A673 (cell line): ENCODE measurements at regions not wholly inside any gene's neighbourhood (a gene's known extent, or its start where the extent isn't known, plus 50 kb on each side); places are given as distances from the start of the nearest gene placed in this dataset.

Experiments
- BruUV-seq: library from RNA; stranded (reverse); fragments of 400-500 nt; replicated peaks from 2 replicates; lab custom pipeline; 2021; lab: Mats Ljungman, UMichigan
- CTCF ChIA-PET: fragments of 300-600 bp; sonication (Branson Sonifier 250); formaldehyde crosslinking; loops from one replicate; lab custom pipeline; 2022; ENCODE audit warnings: antibody characterized with exemption; lab: Charles Lee
- POLR2A ChIA-PET: fragments of 300-600 bp; sonication (Branson Sonifier 250); formaldehyde crosslinking; loops from one replicate; lab custom pipeline; 2022; ENCODE audit warnings: antibody characterized with exemption; ENCODE audit not compliant: low non-redundant PET; lab: Charles Lee
- DNase-seq: peaks from one replicate; pipeline ENCODE4 v3.0.0-alpha.2; 2015; ENCODE audit warnings: low spot score
- H3K27ac ChIP-seq: fragments of 200-600 bp; sonication (generic); 2 replicates; pipeline ENCODE4 v1.5.1; 2016; ENCODE audit warnings: mixed run types, low read depth, mild to moderate bottlenecking, mixed read lengths, antibody characterized with exemption, low read length; ENCODE audit not compliant: poor library complexity, severe bottlenecking
- H3K27me3 ChIP-seq: fragments of 200-600 bp; sonication (generic); replicated peaks from 2 replicates; pipeline ENCODE4 v1.6.1; 2017; ENCODE audit warnings: mixed run types, low read depth, mild to moderate bottlenecking, mixed read lengths, antibody characterized with exemption, low read length; ENCODE audit not compliant: insufficient read depth, poor library complexity
- H3K36me3 ChIP-seq: fragments of 200-600 bp; sonication (generic); 2 replicates; pipeline ENCODE4 v1.6.1; 2016; ENCODE audit warnings: mixed run types, mild to moderate bottlenecking, mixed read lengths, antibody characterized with exemption, low read length; ENCODE audit not compliant: insufficient read depth, poor library complexity, severe bottlenecking
- H3K4me1 ChIP-seq: fragments of 200-600 bp; sonication (generic); 2 replicates; pipeline ENCODE4 v1.6.1; 2017; ENCODE audit warnings: mixed run types, mild to moderate bottlenecking, mixed read lengths, antibody characterized with exemption, low read length; ENCODE audit not compliant: insufficient read depth, poor library complexity, severe bottlenecking
- H3K4me3 ChIP-seq: fragments of 200-600 bp; sonication (generic); 2 replicates; pipeline ENCODE4 v1.5.1; 2016; ENCODE audit warnings: low read depth, mixed run types, mild to moderate bottlenecking, mixed read lengths, low read length; ENCODE audit not compliant: poor library complexity, severe bottlenecking
- H3K9me3 ChIP-seq: fragments of 200-600 bp; sonication (generic); 2 replicates; pipeline ENCODE4 v1.6.1; 2016; ENCODE audit warnings: mixed run types, low read depth, mild to moderate bottlenecking, mixed read lengths, antibody characterized with exemption, low read length; ENCODE audit not compliant: poor library complexity, severe bottlenecking
- CTCF ChIP-seq: fragments of 300-800, 200-600 bp; sonication (generic); conservative IDR thresholded peaks from 2 replicates; pipeline ENCODE4 v1.5.1; 2017; ENCODE audit warnings: low read depth, mild to moderate bottlenecking, antibody characterized with exemption, low read length, moderate library complexity, mixed read lengths
- EZH2 ChIP-seq: fragments of 200-600 bp; sonication (generic); IDR thresholded peaks from 2 replicates; pipeline ENCODE4 v1.6.1; 2017; ENCODE audit warnings: borderline replicate concordance, low read depth, mild to moderate bottlenecking, mixed read lengths, antibody characterized with exemption, low read length; ENCODE audit not compliant: poor library complexity, severe bottlenecking
- intact Hi-C: fragments of 100-400 bp; cut with micrococcal nuclease; formaldehyde crosslinking; loops from one replicate; pipeline ENCODE4 v1.10.0; 2022; ENCODE audit not compliant: unreplicated experiment

- no TSS peak for BruUV-seq
- Histone ChIP-seq H3K27ac (no peak overlapping the region), H3K4me3 (no peak overlapping the region), H3K9me3 (no peaks in the 10 kb centered on the region), H3K4me1 (no peaks in the 10 kb centered on the region), H3K36me3 (no peaks in the 10 kb centered on the region), H3K27me3 (no peaks in the 10 kb centered on the region)
- DNase-seq, result no peak
- intact Hi-C loops, result no loop called here
- TF ChIP-seq CTCF, result no peak
- TF ChIP-seq EZH2, result no peak
- POLR2A ChIA-PET, result no interaction called here
- CTCF ChIA-PET, result no interaction called here
Measured at GRCh38 chr7:41108821-41109220, 594.1 kb downstream of the INHBA start.

GRCh38 chr7:41107938-41108448, 594.9 kb downstream of the INHBA start:
- TF ChIP-seq CTCF (no peak), EZH2 (no peak)
- intact Hi-C loops, result no loop called here
- CTCF ChIA-PET, result no interaction called here
- Histone ChIP-seq H3K9me3 (no peaks in the 10 kb centered on the region), H3K4me1 (no peaks in the 10 kb centered on the region), H3K4me3 (no peak overlapping the region), H3K27me3 (no peaks in the 10 kb centered on the region), H3K36me3 (no peaks in the 10 kb centered on the region), H3K27ac (no peak overlapping the region)
- POLR2A ChIA-PET, result no interaction called here
- DNase-seq, result no peak
- BruUV-seq, result no TSS peak

DNA sequence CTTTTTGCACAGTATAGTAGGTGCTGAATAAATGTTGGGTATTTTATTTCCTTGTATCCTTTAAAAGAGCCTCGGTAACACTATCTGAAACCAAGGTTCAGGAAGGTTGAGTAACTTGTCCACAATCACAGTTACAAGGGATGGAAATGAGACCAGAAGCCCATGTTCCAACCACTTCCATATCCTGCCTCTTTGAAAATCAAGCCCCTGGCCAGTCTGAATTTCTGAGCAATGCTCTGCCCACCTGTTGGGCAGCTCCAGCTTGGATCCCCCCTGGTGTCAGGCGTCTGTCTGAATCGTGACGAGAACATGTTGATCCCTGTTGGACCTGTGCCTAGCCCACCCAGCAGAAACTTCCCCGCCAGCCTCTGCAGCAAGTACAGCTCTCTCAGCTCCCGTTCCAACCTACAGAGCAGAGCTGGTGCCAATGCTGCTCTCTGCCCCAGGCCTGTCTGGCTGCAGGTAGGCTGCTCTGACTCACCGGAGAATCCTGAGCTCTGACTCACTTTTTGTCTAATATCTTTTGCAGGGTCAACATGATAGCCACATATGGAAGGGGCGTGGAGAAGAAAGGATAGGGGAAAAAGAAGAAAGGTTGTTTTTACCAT, 595.5 kb downstream of the INHBA start:
- intact Hi-C loops, result no loop called here
- no TSS peak for BruUV-seq
- DNase-seq, result no peak
- H3K4me1 ChIP-seq, result no peaks in the 10 kb centered on the region
- no peak overlapping the region for H3K4me3 ChIP-seq
- no peaks in the 10 kb centered on the region for H3K27me3 ChIP-seq
- no peak overlapping the region for H3K27ac ChIP-seq
- TF ChIP-seq EZH2 (no peak), CTCF (no peak)
- no peaks in the 10 kb centered on the region for H3K9me3 ChIP-seq
- H3K36me3 ChIP-seq, result no peaks in the 10 kb centered on the region
- POLR2A ChIA-PET, result no interaction called here
- CTCF ChIA-PET, result no interaction called here
